Prostate gland (tissue), 2 donors: ENCODE measurements at regions not wholly inside any gene's neighbourhood (a gene's known extent, or its start where the extent isn't known, plus 50 kb on each side); places are given as distances from the start of the nearest gene placed in this dataset.

Experiments used
- CTCF ChIP-seq, 4 experiments: fragments of 200-600 bp in 2 of 4; fragments of 450-650 bp in 2 of 4; sonication (generic) in 2 of 4; IDR thresholded peaks; 1 replicate in 3 of 4; 2 replicates in 1 of 4; pipeline ENCODE4 v1.5.1; 2016 to 2019; ENCODE audit warnings: antibody characterized with exemption in 4 of 4, mild to moderate bottlenecking in 2 of 4, moderate library complexity in 2 of 4
- POLR2A ChIP-seq: fragments of 450-650 bp; IDR thresholded peaks from one replicate; pipeline ENCODE4 v1.6.1; 2016; ENCODE audit warnings: antibody characterized with exemption, mild to moderate bottlenecking

- TF ChIP-seq CTCF (IDR thresholded peaks at IDR 0.05), result no peak
- TF ChIP-seq POLR2A, result no peak
Observed at GRCh38 chr5:125142458-125142857, 396.0 kb upstream of the ZNF608 start.
